Stomach (tissue), 4 donors: ENCODE measurements at regions not wholly inside any gene's neighbourhood (a gene's known extent, or its start where the extent isn't known, plus 50 kb on each side); places are given as distances from the start of the nearest gene placed in this dataset.

Experiments
- CTCF ChIP-seq, 7 experiments: fragments of 450-650 bp in 4 of 7; fragments of 200-600 bp in 3 of 7; sonication (generic) in 3 of 7; IDR thresholded peaks; one replicate each; pipeline ENCODE4 v1.5.1; 2016 to 2019; ENCODE audit warnings: antibody characterized with exemption in 7 of 7, control low read depth in 2 of 7, mild to moderate bottlenecking in 1 of 7
- EP300 ChIP-seq: sonication (generic); formaldehyde crosslinking; IDR thresholded peaks from one replicate; pipeline ENCODE4 v1.6.1; 2017; ENCODE audit warnings: antibody characterized with exemption
- POLR2A ChIP-seq, 4 donors: fragments of 450-650 bp; IDR thresholded peaks; one replicate each; pipeline ENCODE4 v1.6.1; 2016; ENCODE audit warnings: antibody characterized with exemption in 4 of 4, control low read depth in 2 of 4, mild to moderate bottlenecking in 1 of 4, moderate library complexity in 1 of 4

GRCh38 chr2:200179151-200179550, 127.3 kb upstream of the SPATS2L start:
- no peak for TF ChIP-seq CTCF (IDR thresholded peaks at IDR 0.05)
- TF ChIP-seq POLR2A (IDR thresholded peaks at IDR 0.05) = no peak
- no peak for TF ChIP-seq EP300
